Brain microvascular endothelial cell (primary cell): ENCODE measurements at regions not wholly inside any gene's neighbourhood (a gene's known extent, or its start where the extent isn't known, plus 50 kb on each side); places are given as distances from the start of the nearest gene placed in this dataset.

ENCODE experiments used
- DNase-seq: peaks from one replicate; pipeline ENCODE4 v3.0.0-alpha.2; 2020
- H3K27ac ChIP-seq: fragments of 250-450 bp; sonication (Bioruptor Pico); 2 replicates; pipeline ENCODE4 v1.5.1; 2020; ENCODE audit warnings: mild to moderate bottlenecking, moderate library complexity
- H3K27me3 ChIP-seq: fragments of 250-450 bp; sonication (Bioruptor Pico); replicated peaks from 2 replicates; pipeline ENCODE4 v1.5.1; 2020; ENCODE audit warnings: mild to moderate bottlenecking
- H3K36me3 ChIP-seq: fragments of 250-450 bp; sonication (Bioruptor Pico); replicated peaks from 2 replicates; pipeline ENCODE4 v1.5.1; 2020; ENCODE audit warnings: mild to moderate bottlenecking
- H3K4me3 ChIP-seq: 2 replicates; pipeline ENCODE4 v1.5.1; 2011; ENCODE audit warnings: low read depth, mild to moderate bottlenecking, control low read depth, low read length, moderate library complexity
- CTCF ChIP-seq: IDR thresholded peaks from 2 replicates; pipeline ENCODE4 v1.5.1; 2011; ENCODE audit warnings: low read depth, mild to moderate bottlenecking, moderate library complexity, low read length, control low read depth, inconsistent platforms; ENCODE audit errors: missing control alignments
- in situ Hi-C: cut with HindIII; loops from 2 replicates; pipeline ENCODE4 v1.10.0; 2017; ENCODE audit warnings: low sequenced_read_pairs, low pct_ligation_motif_present

DNA sequence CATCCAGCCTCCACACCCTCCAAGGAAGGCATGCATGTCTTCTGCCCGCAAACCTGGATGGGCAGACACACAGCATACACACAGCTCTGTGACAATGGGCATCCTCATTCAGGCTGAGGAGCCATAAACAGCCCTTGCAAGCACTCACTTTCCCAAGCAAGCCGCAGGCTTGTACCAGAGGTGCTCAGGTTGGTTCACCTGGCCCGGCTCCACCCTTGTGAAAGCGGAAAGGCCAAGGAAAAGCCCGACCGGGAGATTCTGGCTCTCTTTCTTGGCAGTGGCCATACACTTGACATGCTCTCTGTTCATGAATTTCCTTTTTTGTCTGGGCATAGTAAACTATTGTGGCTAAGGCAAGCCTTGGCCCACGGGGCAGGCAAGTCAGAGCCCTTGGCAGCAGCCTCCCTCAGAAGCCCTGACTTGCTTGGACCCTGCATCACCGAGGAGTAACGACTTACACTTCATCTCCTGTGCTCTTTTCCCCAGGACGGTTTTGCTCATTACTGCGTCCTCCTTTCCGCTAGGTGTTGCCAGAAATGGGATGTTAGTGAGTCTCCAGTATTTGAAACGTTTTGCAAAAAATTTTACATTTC is 74.6 kb upstream of the BNC1 start:
- Histone ChIP-seq H3K27ac (no peak overlapping the region), H3K4me3 (no peak overlapping the region), H3K27me3 (no peaks in the 10 kb centered on the region), H3K36me3 (no peaks in the 10 kb centered on the region)
- in situ Hi-C loops, result no loop called here
- DNase-seq, result no peak
- TF ChIP-seq CTCF, result no peak

DNA sequence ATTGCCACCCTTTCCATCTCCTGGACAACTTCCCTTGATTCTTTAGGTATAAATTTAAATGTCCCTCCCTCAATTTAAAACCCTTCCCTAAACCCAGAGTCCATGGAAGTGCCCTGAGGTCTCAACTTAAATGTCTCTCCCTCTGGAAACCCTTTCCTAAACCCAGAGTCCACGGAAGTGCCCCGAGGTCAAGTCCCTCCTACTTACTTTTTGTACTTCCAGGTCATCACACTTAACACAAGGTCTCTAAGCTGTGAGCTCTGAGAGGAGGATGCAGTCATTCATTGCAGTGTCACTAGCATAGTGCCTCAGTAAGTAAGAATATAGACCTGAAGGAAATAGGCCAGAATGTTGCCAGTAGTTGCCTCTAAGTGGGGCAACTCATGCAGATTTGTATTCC is 78.2 kb upstream of the BNC1 start:
- H3K36me3 ChIP-seq, result no peaks in the 10 kb centered on the region
- no peak overlapping the region for H3K27ac ChIP-seq
- no peak overlapping the region for H3K4me3 ChIP-seq
- no peak for TF ChIP-seq CTCF
- H3K27me3 ChIP-seq, result peaks cover 7% of the 10 kb centered on the region
- no peak for DNase-seq
- in situ Hi-C loops, result no loop called here

GRCh38 chr15:83364501-83364900 is 80.0 kb upstream of the BNC1 start:
- no peak for TF ChIP-seq CTCF
- peaks cover 7% of the 10 kb centered on the region for H3K27me3 ChIP-seq
- no peak for DNase-seq
- H3K27ac ChIP-seq, result no peak overlapping the region
- H3K36me3 ChIP-seq, result no peaks in the 10 kb centered on the region
- no peak overlapping the region for H3K4me3 ChIP-seq
- in situ Hi-C loops, result no loop called here

DNA sequence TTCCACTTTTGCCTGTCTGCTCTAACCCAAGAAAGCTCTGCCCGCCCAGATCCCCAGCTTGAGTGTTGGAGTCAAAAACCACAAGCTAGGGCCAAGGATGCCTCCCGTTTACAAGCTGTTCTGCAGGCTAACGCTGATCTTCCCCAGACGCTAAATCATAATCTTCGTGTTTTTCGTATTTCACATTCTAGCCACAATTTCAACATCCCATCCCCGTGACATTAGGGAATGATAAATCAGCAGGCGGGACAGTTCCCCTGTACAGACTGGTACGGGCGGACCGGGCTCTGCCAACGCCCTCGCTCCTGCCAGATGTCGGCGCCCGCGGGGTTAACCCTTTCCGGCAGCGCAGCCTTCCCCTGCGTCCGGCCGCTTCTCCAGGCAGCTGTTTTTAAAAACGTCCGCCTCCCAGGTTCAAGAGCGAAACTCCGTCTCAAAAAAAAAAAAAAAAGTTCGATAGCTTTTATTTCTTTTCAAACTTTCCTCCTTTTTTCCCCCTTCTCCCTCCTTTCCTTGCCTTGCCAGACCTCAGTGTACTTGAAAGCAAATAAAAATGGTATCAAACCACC is 81.0 kb upstream of the BNC1 start:
- Histone ChIP-seq H3K27ac (no peak overlapping the region), H3K27me3 (peaks cover 7% of the 10 kb centered on the region), H3K36me3 (no peaks in the 10 kb centered on the region), H3K4me3 (peak overlapping the region; percentile 48)
- in situ Hi-C loops, result no loop called here
- peak; percentile 1 for TF ChIP-seq CTCF
- peak; percentile 32 for DNase-seq

GRCh38 chr15:83372434-83372891 is 74.7 kb upstream of the SH3GL3 start:
- Histone ChIP-seq H3K36me3 (no peaks in the 10 kb centered on the region), H3K27me3 (peaks cover 16% of the 10 kb centered on the region), H3K27ac (no peak overlapping the region), H3K4me3 (no peak overlapping the region)
- TF ChIP-seq CTCF, result no peak
- no peak for DNase-seq
- in situ Hi-C loops, result no loop called here
